HAP-1 (cell line): ENCODE measurements at regions not wholly inside any gene's neighbourhood (a gene's known extent, or its start where the extent isn't known, plus 50 kb on each side); places are given as distances from the start of the nearest gene placed in this dataset.

Source experiments
- DNase-seq, 2 experiments: peaks; one replicate each; pipeline ENCODE4 v3.0.0-alpha.2; 2016 to 2020; ENCODE audit warnings: low spot score in 2 of 2
- H3K27me3 ChIP-seq: fragments of 250-450 bp; sonication (Bioruptor Pico); 2 replicates; pipeline ENCODE4 v1.5.1; 2020; ENCODE audit warnings: low read depth, mild to moderate bottlenecking, moderate library complexity
- H3K36me3 ChIP-seq: fragments of 250-450 bp; sonication (Bioruptor Pico); replicated peaks from 2 replicates; pipeline ENCODE4 v1.5.1; 2020; ENCODE audit warnings: mild to moderate bottlenecking
- H3K4me1 ChIP-seq: fragments of 250-450 bp; sonication (Bioruptor Pico); 2 replicates; pipeline ENCODE4 v1.5.1; 2020; ENCODE audit warnings: mild to moderate bottlenecking
- H3K4me3 ChIP-seq: fragments of 250-450 bp; sonication (Bioruptor Pico); 2 replicates; pipeline ENCODE4 v1.5.1; 2020; ENCODE audit warnings: mild to moderate bottlenecking, moderate library complexity
- H3K9me3 ChIP-seq: fragments of 250-450 bp; sonication (Bioruptor Pico); 2 replicates; pipeline ENCODE4 v1.5.1; 2020; ENCODE audit warnings: mild to moderate bottlenecking, moderate library complexity
- in situ Hi-C: fragments of 300-500 bp; cut with MboI; formaldehyde crosslinking; loops from 3 replicates; pipeline ENCODE4 v1.14.3; 2020; ENCODE audit warnings: low sequenced_read_pairs, inconsistent platforms, mixed read lengths

DNA sequence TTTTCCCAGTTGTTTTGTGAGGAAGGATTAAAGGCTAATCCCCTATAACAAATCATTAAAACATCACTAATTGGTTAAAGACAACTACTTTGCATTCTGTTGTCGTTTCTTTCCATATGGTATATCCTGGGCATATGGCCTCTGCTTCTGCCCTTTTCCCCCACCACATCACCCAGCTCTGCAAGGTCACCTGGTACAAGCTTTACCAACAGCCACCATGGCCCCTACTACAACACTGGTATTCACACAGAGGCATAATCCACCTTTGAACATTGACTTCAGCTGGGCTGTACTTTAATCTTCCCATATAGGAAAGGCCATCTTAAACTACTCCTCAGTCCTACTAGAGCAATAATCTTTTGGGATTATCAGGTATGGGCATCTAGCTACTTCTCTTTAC is 866.1 kb downstream of the TLE4 start:
- no peak overlapping the region for H3K4me3 ChIP-seq
- no peaks in the 10 kb centered on the region for H3K4me1 ChIP-seq
- no peak for DNase-seq
- H3K27me3 ChIP-seq = no peaks in the 10 kb centered on the region
- H3K36me3 ChIP-seq = no peaks in the 10 kb centered on the region
- in situ Hi-C loops = no loop called here
- H3K9me3 ChIP-seq = no peaks in the 10 kb centered on the region

DNA sequence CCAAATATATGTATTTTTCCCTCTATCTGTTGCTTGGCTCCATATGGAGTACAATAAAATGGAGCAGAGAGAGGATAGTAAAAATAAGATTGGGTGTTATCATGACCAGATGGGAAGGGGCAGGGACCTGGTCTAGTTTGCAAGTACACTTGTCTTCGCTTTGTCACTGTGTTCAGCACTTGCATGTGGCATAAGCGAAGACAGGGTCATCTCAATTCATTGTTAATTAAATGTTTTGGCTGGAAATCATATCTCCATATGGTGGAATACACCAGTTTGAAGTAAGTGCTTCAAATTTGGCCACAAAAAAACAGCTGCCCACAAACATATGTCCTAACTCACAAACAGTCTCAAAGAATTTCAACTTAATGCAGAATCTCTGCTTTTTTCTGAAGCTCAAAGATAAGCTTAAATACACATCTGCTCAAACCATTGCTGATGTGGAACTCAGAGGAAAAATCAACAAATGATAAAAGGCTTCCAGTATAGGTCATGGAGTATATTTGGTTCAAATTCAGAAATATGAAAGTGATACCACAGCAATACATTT is 865.4 kb downstream of the TLE4 start:
- DNase-seq = no peak
- no peaks in the 10 kb centered on the region for H3K27me3 ChIP-seq
- no peaks in the 10 kb centered on the region for H3K36me3 ChIP-seq
- H3K4me3 ChIP-seq = no peak overlapping the region
- no peaks in the 10 kb centered on the region for H3K4me1 ChIP-seq
- in situ Hi-C loops = no loop called here
- H3K9me3 ChIP-seq = no peaks in the 10 kb centered on the region

DNA sequence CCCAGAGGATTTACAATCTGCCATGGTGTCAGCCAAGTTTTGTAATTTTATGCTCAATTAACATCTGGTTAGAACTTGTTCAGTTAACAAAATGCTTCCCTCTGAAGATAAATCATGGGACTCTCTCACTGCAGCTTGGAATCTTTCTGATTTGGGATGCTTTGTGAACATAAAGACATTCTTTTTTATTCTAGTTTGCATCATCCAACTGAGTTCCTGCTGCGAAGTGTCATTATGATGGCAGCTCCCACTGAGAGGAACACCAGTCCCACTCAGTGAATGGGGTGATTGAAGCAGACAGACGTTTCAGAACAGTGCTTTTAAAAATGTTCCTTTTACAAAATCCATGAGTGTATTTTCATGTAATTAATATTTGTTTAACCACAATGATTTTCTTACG is 863.8 kb downstream of the TLE4 start:
- Histone ChIP-seq H3K36me3 (no peaks in the 10 kb centered on the region), H3K27me3 (no peaks in the 10 kb centered on the region), H3K9me3 (no peaks in the 10 kb centered on the region), H3K4me3 (no peak overlapping the region), H3K4me1 (no peaks in the 10 kb centered on the region)
- no peak for DNase-seq
- in situ Hi-C loops = no loop called here

DNA sequence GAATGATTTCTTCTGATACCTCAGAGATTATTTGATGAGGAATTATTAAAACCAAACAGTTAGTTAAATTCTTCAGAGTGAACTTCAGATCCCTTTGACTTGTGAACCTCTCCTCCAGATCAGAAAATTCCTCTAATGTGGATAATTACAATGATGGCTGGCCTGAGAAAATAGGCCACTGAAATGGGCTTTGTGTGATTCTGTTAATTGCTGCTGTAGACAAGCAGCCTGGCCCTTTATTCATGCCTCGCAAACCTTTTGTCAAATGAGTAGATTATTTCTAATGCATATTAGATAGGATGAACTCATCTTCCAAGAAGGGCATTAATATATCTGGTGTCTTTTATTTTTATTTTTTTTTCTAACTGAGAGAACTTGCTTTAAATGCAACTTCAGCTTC is 855.2 kb downstream of the TLE4 start:
- Histone ChIP-seq H3K27me3 (no peaks in the 10 kb centered on the region), H3K4me3 (no peak overlapping the region), H3K36me3 (no peaks in the 10 kb centered on the region), H3K4me1 (no peaks in the 10 kb centered on the region), H3K9me3 (no peaks in the 10 kb centered on the region)
- no peak for DNase-seq
- in situ Hi-C loops = no loop called here

DNA sequence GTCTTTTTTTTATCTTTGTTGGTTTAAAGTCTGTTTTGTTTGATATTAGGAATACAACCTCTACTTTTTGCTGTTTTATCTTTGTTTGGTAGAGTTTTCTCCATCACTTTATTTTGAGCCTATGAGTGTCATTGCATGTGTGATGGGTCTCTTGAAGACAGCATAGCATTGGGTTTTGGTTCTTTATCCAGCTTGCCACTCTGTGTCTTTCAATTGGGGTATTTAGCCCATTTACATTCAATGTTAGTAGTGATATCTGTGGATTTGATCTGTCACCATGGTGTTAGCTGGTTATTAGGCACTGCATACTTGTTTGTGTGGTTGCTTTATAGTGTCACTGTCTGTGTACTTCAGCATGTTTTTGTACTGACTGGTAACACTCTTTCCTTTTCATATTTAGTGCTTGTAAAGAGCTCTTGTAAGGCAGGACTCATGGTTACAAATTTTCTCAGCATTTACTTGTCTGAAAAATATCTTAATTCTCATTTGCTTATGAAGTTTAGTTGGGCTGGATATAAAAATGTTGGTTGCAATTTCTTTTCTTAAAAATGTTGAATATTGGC is 845.5 kb downstream of the TLE4 start:
- in situ Hi-C loops = no loop called here
- Histone ChIP-seq H3K4me3 (no peak overlapping the region), H3K9me3 (no peaks in the 10 kb centered on the region), H3K27me3 (no peaks in the 10 kb centered on the region), H3K36me3 (no peaks in the 10 kb centered on the region), H3K4me1 (no peaks in the 10 kb centered on the region)
- no peak for DNase-seq

DNA sequence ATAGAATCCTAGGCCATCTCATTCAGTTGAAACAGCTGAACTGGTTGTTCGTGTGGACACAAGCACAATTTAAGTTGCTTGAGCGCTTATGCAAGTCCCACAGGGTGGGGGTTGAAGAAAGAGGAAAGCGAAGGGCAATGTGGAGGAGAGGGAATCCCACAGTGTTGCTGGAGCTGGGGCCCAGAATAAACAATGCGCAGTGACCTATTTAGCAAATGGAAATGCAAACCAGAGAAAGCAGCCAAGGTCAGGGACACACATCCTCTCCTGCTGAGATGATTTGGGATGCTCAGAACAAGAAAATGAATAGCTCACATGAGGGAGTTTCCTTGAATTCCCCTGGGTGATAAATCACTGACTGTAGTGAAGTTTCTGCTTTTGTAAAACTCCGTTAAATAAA is 838.3 kb downstream of the TLE4 start:
- Histone ChIP-seq H3K9me3 (no peaks in the 10 kb centered on the region), H3K4me3 (no peak overlapping the region), H3K36me3 (no peaks in the 10 kb centered on the region), H3K4me1 (no peaks in the 10 kb centered on the region), H3K27me3 (no peaks in the 10 kb centered on the region)
- no peak for DNase-seq
- in situ Hi-C loops = no loop called here

DNA sequence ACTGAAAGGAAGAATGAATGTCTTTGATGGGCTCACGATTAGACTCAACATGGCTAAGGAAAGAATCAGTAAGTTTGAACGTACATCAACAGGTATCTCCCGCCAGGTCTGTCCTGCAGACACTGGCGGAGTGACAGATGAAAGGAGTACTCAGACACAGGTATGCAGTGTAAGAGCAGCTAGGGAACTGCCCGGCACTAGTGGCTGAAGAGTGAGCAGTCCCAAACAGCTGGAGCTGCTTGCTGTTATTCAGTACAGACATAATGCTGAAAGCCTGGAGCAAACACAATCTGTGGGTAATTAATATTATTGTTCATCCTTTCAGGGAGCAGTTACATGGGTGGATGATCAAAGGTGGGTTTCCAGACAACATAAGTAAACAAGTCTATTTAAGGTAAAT is 835.5 kb downstream of the TLE4 start:
- H3K36me3 ChIP-seq = no peaks in the 10 kb centered on the region
- H3K27me3 ChIP-seq = no peaks in the 10 kb centered on the region
- no peaks in the 10 kb centered on the region for H3K4me1 ChIP-seq
- in situ Hi-C loops = no loop called here
- DNase-seq = no peak
- H3K9me3 ChIP-seq = no peaks in the 10 kb centered on the region
- no peak overlapping the region for H3K4me3 ChIP-seq

DNA sequence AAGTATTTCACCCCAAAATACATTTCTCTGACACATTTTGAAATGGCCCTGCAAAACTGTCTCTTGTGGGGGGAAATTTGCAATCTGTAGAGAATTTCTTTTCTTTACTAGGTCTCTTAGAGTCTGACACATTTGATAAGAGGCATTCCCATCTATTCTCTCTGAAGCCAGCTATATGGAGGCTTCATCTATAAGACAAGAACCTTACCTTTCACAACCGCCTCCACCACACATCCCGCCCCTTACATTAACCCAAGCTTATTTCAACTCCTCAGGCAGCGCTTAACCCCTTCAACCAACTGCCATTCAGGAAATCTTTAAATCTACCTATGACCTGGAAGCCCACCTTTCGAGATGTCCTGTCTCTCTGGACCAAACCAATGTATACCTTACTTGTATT is 829.5 kb downstream of the TLE4 start:
- H3K9me3 ChIP-seq = no peaks in the 10 kb centered on the region
- no peaks in the 10 kb centered on the region for H3K4me1 ChIP-seq
- no peak overlapping the region for H3K4me3 ChIP-seq
- H3K36me3 ChIP-seq = no peaks in the 10 kb centered on the region
- in situ Hi-C loops = no loop called here
- no peak for DNase-seq
- no peaks in the 10 kb centered on the region for H3K27me3 ChIP-seq

DNA sequence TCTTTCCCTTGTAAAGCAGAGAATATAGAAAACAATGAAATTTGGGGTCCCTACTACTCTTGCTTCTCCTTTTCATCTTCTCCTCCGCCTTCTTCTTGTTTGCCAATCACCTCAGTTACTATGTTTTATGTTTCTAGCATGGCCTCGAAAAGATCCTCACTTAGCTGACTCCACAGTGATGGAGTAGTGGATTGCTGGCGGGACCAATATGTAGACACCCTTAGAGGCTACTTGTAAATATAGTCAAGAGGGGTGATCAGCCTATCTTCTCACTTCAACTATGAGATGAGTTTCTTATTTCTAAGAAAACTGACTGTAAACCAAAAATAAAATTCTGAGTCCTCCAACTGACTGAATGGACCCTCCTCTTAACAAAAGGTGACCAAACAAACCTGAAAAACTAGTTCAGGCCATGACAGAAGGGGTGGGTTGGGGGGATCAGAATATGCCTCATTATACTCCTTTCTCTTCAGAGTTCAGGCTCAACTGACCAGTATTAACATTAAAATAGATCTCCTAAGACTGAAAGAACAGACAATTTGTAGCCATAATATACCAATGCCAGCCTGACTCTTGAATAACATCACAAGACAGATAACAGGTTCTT is 829.0 kb downstream of the TLE4 start:
- no peak overlapping the region for H3K4me3 ChIP-seq
- no peak for DNase-seq
- in situ Hi-C loops = no loop called here

DNA sequence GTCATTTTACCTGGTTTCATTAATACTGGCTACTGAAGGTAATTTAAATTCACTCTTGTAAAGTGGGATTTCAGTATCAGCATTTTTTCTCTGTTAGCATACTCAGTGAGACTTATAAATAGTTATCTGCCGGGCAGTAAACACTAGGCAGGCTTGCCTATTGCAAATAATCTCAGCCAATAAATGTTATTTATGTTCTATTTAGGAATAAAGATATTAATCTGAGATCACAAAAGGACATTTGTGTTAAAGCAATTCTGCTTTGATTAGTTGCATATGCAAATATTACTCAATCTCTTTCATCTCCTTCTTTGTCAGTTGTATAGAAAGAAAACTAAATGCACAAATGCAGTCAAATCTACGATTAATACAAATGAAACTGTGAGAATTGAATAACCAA is 827.8 kb downstream of the TLE4 start:
- in situ Hi-C loops = no loop called here

More for the DNA sequence above, 829.0 kb downstream of the TLE4 start:
- Histone ChIP-seq H3K4me1 (no peaks in the 10 kb centered on the region), H3K36me3 (no peaks in the 10 kb centered on the region), H3K9me3 (no peaks in the 10 kb centered on the region), H3K27me3 (no peaks in the 10 kb centered on the region)

DNA sequence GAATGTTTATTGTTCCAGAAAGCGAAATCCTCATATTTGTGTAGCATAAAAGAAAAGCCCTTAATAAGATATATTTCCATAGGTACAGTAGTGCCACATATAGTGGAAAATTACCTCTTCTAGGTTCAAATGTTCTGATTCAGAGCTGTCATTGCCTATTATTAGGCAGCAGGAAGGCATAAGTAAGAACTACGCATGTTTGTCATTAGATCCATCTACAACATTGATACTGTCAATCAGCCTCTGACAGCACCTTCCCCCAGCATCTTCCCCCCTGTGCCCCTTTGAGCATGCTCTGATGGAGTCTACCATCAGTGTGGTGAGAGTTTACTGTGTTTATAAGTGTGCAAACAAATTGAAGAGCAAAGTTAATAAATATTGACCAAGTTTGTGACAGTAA is 816.1 kb downstream of the TLE4 start:
- Histone ChIP-seq H3K36me3 (no peaks in the 10 kb centered on the region), H3K9me3 (no peaks in the 10 kb centered on the region), H3K4me1 (no peaks in the 10 kb centered on the region), H3K27me3 (no peaks in the 10 kb centered on the region), H3K4me3 (no peak overlapping the region)
- DNase-seq = no peak
- in situ Hi-C loops = no loop called here

More for the DNA sequence above, 827.8 kb downstream of the TLE4 start:
- H3K27me3 ChIP-seq = no peaks in the 10 kb centered on the region
- DNase-seq = no peak
- no peak overlapping the region for H3K4me3 ChIP-seq
- no peaks in the 10 kb centered on the region for H3K4me1 ChIP-seq
- H3K36me3 ChIP-seq = no peaks in the 10 kb centered on the region
- H3K9me3 ChIP-seq = no peaks in the 10 kb centered on the region

DNA sequence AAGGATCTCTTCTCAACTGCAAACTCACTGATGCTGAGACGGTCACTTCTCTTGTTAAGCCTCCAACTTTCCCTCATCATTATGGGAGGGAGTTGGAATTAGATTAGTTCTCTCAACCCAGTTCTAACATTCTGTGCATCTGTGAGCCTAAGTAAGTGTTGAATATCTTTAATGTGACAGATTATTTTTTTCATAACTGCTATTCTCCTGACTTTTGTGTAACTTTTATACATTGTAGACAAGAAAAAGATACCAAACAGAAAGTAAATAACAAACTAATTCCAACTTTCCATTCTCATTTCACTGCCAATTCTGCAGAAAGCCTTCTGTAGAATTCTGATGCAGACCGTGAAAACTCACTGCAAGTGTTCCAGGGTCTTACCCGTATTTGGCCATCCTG is 813.5 kb downstream of the TLE4 start:
- Histone ChIP-seq H3K4me3 (no peak overlapping the region), H3K4me1 (no peaks in the 10 kb centered on the region), H3K9me3 (no peaks in the 10 kb centered on the region), H3K27me3 (no peaks in the 10 kb centered on the region), H3K36me3 (no peaks in the 10 kb centered on the region)
- DNase-seq = no peak
- in situ Hi-C loops = no loop called here

DNA sequence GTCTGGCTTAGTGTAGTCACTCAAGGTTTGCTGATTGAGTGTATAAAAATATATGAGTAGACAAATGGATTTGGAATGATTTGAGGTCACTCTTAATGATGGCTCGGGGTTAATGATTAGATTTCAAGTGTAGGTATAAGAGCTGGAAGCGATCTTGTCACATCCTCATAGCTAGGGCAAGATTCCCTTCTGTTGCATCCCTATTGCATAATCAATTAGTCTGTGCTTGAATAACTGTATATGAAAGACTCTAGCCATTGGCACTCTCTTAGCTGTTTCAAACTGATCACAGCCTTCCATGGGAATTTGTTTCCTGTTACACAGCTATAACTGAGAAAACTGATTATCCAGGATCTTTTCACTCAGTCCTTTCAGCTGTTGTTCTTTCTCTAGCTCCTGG is 811.6 kb downstream of the TLE4 start:
- DNase-seq = no peak
- in situ Hi-C loops = no loop called here
- Histone ChIP-seq H3K36me3 (no peaks in the 10 kb centered on the region), H3K4me3 (no peak overlapping the region), H3K9me3 (no peaks in the 10 kb centered on the region), H3K27me3 (no peaks in the 10 kb centered on the region), H3K4me1 (no peaks in the 10 kb centered on the region)

DNA sequence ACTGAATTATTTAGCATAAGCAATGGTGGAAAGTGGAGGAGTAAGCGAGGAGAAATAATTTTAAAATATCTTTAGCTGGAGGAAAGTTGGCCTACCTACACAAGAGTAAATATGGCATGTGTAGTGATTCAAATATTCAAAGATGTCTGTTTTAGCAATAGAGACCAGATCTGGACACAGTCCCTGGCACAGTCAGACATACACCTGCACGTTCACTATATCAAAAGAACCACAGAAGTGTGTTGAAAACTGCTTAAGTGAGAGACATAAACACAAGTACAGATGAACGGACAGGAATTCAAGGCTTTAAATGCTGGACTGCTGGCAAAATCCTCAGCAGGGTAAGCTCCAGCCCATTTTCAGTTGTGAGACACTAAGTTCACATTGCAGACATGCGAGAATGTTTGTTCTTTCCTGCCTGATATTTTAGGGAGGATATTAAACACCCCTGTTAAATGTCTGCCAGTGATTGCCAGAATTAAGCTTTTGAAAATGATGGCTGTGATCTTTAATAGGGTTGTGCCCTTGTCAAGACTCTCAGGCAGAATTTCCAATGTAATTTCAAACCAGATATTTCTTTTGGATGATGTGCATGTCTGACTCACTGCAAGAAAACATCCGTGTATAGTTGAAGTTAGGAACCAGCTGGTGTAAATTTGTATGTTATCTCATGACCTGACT is 810.6 kb downstream of the TLE4 start:
- DNase-seq = no peak
- in situ Hi-C loops = no loop called here
- H3K27me3 ChIP-seq = no peaks in the 10 kb centered on the region
- no peaks in the 10 kb centered on the region for H3K4me1 ChIP-seq
- no peak overlapping the region for H3K4me3 ChIP-seq
- H3K36me3 ChIP-seq = no peaks in the 10 kb centered on the region
- no peaks in the 10 kb centered on the region for H3K9me3 ChIP-seq
